GM03348 (cell line): ENCODE measurements at regions not wholly inside any gene's neighbourhood (a gene's known extent, or its start where the extent isn't known, plus 50 kb on each side); places are given as distances from the start of the nearest gene placed in this dataset.
A peak's percentile ranks its signal among the peaks of the same experiment; 100 is the strongest.

Source experiments
- DNase-seq: peaks from one replicate; pipeline ENCODE4 v3.0.0; 2012; ENCODE audit warnings: low spot score

DNA sequence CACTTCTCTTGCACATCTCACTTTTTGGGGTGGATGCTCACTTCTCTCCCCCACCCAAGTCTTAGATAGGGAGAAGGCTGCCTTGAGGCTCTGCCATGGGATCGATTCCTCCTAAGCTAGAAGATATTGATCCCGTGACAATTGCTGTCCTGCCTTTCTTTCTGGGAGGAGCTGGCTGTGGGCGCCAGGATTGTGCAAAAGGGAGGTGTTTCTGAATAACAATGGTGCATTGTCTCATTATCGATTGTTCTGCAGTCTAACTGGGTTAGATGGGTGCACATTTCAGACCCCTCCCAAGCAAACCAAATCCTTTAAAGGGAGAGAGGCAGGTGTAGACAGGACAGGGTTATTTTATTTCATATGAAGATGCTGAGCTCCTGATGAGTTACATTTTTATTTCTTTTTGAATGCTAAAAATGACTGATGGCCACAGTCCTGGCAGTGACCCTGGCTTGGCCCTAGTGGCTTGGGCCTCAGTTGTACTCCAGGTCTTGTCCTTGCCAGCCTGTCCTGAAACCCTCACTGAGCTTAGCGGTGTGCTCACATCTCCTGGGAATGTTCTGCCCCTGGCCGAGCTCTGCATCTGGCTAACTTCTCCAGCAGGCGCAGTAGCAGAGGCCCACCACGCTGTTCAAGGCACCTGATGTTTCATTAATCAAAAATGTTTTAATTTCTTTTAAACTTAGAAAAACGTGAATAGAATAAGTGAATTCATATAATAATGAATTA, 99.0 kb upstream of the KAZN start:
- DNase-seq: no peak

DNA sequence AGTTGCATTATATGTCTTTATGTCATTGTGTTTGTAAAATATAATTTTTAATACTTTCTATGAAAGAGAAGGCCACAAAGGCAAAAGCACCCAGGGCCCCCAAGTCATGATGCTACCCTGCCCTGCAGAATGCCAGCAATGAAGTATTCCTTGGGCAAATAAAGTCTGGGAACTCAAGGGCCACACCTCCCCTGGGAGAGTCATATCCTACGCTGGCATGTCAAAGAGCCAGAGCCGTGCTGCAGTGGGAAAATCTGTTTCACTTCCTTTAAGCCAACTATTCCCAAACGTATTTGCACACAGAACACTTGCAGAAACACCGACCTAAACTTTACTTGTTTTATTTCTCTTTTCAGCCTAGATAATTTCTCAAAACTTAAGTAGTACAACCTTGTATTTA, 98.4 kb upstream of the KAZN start:
- no peak for DNase-seq

DNA sequence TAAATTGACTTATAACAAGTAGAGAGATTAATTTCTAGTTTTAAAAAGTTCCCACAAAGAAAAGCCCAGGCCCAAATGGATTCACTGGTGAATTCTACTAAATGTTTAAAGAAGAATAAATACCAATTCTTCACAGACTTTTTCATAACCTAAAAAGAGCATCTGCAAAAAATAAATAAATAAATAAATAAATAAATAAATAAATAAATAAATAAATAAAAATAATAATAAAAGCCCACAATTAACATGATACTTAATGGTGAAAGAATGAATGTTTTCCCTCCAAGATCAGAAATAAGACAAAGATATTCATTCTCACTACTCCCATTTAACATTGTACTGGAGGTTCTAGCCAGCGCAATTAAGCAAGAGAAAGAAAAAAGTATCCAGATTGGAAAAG, 97.6 kb upstream of the KAZN start:
- DNase-seq: no peak

DNA sequence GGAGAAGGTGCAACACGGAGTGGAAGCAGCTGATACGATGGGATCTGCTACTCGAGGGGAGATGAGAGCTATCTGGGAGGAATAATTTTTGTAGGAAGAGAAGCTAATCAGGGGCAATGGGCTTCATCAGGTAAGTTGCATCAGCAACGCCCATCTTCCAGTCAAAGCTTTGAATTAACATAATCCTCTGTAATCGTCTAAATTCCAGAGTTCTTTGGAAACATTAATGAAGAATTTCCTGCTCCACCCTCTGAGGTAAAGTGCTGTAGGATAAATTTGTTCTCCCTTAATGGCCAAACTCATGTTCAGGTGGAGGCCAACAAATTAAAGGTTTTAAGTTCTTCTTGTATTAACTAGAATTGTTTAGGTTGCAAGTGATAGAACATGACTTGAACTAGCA, 94.0 kb upstream of the KAZN start:
- no peak for DNase-seq

DNA sequence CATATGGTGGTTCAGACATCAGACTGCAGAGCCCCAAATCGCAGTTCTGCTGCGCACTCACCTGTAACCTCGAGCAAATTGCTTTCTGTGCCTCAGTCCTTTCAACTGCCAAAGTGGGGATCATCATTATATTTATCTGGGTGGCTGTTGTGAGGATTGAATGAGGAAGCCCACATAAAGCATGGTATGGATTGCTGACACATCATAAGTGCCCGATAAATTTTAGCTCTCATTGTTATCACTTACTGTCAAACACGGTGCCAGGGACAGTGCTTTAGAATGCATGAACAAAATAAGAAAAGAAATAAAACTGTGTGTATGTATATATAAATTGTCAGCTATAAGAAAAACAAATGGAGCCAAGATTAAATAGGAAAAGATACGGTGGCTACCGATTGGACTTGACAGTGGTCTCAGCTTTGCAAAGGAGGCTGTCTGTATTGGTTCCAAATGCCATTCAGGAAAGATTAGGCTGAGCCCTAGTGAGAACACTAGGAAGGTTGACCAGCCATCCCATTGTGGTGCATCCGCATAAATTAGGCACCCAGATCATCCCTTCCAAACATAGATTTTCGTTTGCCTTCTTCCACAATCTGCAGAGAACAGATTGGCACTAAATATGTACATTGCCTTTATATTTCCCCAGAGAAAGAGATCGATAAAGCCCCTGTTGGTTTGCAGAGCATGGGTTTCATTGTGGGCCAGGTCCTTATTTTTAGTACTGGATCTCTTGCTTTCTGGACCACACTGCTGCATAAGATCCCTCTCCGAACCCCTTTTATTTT, 91.8 kb upstream of the KAZN start:
- DNase-seq: no peak

DNA sequence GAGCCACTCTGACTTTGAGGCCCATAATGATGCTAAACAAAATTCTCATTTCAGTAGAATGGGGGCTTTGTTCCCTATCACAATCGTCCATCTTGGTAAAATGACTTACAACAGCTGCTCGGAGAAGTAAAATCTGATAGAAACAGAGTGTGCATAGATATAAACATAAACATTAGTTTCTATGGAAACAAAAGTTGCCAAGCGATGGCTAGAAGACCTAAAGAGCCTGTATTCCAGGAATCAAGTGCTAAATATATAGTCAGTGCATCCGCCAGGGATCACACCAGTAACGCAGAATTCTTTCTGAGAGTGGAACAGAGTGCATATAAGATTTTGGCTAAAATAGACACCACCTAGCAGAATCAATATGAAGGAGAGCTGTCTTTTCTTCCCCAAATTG, 91.2 kb upstream of the KAZN start:
- no peak for DNase-seq

DNA sequence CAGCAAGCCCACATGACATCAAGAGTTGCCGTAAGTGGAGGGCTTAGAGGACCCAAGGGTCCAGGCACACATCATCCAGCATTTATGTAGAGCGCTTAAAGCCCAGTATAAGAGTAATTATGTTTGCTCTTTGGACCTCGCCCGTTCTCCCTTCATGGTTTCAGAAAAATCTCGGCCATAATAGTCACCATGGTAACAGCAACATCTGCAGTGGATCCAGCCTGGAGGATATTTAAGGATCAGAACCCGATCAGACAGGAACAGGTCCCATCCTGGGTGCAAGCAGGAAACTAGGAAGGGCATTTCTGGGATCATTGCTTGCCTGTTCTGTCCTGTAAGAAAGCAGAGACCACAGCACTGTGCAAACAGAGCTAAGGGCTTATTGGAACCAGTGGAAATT, 89.9 kb upstream of the KAZN start:
- no peak for DNase-seq

DNA sequence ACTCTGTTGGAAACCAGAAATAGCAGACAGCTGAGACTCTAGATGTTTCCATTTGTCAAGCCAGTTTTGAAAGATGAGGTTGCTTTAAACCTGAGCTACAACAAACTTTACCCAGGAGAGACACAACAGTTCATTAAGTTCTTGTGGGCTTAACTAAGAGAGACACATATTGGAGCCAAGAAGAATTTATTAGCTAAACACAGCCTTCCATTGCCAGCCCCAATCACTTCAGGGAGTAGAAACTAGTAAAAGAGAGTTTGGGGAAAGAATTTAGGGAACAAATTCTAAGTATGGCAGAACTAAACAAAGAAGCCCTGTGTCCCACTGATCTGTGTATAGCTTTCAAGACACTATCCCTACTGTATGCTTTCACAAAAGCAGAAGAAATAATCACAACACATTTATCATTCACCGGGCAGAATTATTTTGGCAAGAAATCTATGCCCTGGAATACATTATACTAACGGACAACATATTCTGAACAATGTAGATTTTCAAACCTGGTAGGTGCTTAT, 87.3 kb upstream of the KAZN start:
- DNase-seq: no peak

DNA sequence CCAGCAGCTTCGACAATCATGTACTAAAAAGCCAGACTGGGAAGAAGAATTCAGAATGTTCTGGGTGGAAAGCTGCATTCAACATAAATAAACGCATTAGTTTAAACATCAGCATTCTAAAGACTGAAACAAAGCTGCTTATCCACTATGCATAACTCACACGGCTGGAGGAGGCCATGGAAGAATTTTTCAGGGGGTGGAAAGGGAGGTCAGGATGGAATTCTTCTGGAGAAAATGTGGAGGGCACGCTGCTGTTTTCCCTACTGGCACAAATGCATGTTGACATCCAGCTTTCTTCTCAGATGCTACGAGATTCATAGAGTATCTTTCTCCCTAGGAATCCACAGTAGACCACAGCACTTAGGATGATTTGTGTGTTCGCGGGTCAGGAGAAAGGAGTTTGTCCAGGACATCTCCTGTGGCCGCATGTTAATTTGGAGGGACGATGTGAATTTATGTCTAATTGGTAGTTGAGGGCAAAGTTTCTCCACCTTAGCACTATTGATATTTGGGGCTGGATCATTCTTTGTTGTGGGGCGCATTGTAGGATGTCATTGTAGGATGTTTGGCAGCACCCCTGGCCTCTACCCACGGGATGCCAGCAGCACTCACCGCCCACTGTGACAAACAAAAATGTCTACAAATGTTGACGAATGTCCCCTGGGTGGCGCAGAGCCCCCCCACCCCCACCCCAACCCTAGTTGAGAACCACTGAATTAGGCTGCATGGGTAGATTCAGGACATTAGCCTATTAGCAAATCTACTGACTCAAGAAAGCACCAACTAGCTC, 86.5 kb upstream of the KAZN start:
- DNase-seq: no peak

DNA sequence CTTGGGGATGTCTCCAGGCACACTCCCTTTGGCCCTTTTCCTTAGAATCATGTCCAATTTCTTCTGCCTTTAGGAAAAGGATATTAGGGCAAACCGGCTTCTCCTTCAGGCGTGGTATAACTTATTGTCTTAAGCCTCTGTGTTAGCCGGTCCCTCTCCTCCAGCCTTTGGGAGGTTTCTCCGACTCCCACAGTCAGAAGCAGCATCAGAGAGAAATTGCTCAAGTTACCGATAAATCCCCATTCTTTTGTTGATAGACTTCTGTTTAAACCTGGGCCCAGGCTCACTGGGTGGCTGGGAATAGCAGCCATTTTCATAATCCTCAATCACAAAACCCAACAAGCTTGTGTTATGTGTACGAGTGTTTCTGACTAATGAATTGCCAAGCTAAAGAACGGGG, 85.4 kb upstream of the KAZN start:
- DNase-seq: no peak

DNA sequence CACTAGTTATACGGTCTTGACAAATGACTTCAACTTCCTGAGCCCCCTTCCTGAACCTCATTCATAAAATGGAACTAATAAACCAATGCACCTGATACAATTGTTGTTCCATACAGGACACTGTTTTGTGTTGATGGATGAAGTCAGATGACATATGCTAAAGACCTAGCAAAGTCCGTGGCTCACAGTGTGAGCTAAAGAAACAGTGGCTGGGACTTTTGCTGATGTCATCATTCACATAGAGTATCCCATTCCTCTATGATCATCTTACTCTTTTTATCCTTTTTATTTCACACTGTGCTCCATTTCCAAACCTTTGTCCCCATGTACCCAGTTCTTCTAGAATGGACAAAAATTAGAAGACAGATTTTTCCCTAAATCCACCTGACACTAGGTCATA, 83.7 kb upstream of the KAZN start:
- DNase-seq: no peak

DNA sequence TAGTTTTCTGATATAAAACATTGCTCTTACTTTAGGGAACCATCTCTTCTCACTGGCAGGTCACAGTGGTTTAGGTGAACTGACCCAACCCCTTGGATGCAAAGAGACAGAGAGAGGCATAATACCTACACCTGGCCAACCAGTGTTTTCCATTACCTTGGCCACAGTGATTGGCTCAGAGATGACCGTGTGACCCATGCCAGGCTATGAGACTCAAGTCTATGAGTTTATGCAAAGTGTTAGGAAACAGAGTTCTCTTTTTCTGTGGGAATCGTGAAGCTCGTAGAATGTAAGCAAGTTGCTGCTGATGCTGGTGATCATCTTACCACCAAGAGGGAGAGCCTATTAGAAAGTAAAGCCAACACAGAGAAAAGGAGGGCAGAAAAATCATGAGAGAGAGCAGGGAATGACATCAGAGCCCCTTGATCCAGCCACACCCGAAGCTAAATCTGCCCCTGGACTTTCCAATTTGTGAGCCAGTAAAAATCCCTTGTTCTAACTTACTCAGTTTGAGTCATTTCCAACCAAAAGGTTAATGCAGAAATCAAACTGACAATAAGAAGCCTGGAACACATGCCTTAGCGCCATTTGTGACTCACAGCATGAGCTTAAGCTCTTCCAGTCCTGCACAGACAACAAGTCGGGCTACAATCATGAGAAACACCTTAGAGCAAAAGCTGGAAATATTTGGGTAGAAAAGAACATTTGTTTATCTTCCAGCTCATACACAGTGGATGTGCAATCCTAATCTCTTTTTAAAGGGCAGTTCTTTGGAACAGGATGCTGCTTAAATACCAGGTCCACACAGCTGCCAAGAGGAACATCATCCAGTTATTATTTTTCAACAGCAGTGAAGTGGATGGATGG, 81.3 kb upstream of the KAZN start:
- DNase-seq: peak; percentile 50

DNA sequence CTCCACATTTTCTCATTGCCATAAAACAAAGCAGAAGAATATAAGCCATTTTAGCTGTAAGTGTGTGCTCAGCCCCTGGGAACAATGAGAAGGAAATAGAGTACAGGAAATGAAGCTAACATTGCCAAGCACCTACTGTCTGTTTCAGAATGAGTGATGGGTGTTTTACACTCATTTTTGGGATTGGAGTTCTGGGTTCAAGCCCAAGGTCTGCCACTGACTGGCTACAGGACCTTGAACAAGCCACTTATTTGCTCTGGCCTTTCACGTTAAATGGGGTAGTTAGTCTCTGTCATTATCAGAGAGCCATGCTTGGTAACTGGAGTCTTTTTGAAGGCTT, 80.7 kb upstream of the KAZN start:
- no peak for DNase-seq

DNA sequence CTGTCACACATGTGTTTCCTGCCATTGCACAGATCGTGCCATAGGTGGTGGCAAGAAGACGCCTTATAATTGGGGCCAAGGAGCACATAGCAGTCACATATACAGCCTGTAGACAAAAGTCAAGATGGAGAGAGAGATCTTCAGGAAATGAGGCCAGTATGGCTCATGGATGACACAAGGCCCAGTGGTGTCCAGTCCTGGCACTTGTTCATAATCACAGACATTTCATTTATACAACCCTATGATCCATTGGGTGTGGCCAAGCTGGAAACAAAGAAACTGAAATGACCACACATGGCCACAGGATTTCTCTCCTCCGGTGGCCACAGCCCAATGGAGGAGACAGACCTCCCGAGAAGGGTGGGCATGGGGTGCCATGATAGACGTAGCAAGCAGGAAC, 78.5 kb upstream of the KAZN start:
- no peak for DNase-seq

DNA sequence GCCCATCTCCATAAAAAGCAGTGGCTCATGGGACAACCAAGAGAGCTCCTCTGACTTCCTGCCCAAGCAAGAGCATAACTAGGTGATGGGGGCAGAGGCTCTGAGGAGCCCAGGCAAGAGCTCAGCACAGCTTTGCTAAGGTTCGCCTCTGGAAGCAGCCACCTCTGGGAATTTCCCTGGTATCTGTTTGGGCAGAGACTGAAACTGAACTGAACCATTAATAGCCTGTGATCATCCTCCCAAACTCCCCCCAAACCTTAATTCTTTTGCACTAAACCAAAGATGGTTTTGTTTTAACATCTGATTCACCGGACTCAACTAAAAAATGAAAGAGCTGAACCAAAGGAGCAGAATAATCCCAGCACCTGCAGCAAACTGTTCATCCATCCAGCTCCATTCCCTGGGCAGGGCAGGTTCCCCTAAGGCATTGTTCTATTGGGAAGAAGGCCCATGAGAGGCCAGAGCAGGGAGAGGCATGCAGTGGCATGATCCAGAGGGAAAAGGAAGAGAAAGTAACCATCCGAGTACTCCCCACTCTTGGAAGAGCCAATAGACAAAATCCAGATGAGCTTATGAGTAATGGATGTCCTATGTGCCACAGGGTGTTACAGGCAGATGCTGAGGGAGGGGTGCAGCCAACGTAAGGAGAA, 77.8 kb upstream of the KAZN start:
- no peak for DNase-seq

DNA sequence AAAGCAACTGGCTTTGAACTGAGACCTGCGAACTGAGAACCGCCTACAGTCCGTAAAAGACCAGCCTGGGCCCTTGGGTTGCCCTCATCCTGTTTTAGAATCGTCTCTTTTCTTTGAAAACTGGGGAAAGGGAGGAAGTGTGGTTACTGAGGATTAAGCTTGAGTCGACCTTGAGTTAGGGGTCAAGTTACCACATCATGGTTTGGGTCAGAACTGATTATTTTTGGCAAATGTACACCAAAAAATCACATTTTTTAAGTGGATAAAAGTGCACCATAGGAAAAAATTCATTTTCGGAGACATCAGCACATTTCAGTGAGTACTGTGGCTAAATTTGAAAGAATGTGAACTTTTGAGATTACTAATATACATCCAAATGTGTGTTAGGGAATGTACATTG, 76.9 kb upstream of the KAZN start:
- DNase-seq: no peak

DNA sequence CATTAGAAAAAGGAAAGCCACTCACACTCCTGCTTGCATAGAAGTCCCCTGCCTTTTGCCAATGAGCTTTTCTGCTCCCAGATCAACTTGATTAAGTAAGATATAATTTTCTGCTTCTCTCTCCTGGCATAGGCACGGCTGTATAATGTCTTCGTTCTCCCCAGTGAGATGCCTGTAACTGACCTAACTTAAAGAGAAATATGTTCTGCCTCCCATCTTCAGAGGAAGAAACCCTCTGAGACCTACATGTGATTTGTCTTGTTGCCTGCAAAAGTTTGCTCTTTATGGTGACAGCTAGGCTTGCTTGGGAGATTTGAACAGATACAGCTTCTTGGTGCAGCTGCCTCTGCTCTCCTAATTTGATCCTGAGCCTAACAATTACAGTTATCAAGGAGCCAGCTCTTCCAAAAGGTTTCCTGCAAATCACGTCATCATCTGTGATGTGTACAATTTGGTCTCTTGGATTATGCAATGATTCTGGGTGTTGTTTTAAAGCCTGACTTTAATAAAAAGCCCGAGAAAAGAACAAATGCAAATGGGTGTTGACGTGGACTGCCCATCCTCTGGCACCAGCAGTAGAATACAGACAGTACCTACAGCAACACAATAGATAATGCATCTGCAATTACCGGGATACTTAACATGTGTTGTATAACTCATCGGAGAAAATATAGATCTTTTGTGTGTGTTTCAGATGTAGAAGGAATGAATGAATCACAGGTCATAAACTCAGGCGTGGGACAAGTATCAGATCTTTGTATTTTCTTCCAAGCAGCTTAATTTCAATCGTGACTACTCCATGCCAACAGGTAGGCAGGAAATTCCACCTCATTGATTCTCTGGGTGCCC, 76.2 kb upstream of the KAZN start:
- peak; percentile 47 for DNase-seq

DNA sequence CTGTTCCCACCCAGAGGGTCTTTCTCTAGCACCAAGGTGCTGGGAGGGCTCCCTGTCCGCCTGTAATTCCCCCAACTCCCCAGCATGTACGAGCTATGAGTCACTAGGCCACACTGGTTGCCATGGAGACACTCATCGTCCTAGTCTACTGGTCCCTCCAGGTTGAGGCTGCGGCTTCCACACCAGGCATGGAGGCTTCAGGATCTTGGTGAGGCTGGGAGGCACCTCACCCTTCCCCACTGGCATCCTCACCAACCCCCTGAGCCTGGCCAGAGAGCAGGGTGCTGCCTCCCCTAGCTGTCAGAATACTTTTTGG, 75.6 kb upstream of the KAZN start:
- peak; percentile 80 for DNase-seq

DNA sequence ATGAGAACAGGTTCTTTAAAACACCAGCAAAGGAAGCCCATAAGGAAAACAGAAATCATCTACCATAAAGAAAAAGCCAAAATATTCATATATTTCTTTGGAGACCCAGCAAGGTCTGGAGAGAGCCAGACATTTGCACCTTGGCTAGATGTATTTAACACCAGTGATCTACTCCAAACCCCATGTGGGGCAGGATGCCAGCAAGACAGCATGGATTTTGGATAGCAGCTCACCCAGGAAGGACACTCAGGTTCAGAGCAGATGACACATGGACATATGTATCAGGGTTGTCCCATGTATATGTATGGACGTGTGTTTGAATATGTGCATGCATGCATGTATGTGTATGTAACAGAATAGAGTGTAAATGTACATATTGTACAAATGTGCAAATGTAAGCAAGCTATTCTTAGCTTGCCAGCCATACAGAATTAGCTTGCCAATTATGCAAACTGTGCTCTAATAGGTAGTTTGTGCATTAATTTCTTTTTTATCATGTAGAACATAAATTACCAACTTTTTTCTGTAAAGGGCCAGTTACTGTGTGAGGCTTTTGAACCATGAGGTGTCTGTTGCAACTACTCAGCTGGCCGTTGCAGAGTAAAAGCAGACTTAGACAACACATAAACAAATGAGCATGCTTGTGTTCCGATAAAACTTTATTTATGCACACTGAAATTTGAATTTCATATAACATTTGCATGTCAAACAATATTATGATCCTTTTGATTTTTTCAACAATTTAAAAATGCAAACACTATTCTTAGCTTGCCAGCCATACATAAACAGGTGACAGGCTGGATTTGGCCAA, 73.5 kb upstream of the KAZN start:
- no peak for DNase-seq

DNA sequence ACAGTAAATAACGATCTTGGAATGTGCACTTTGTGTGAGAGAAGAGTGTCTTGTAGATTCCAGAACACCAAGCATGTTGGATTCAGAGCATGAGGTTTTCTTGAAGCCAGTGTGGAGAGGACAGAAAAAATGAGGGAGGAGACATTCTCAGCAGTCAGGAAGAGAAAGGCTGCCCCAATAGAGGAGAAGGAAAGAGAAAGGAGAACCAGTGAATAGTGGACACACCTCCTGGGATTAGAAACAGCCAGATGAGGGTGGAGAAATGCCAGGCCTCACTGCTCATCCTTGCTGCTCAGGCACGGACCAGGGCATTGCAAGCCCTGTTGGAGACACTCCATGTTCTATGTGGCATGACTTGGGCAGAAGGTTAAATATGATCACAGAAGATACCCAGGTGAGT, 69.0 kb upstream of the KAZN start:
- DNase-seq: peak; percentile 23
